ENCODE measurements at regions not wholly inside any gene's neighbourhood (a gene's known extent, or its start where the extent isn't known, plus 50 kb on each side); places are given as distances from the start of the nearest gene placed in this dataset.

- no peak for DNase-seq (ENCODE audit: low read depth)
These were observed 464.7 kb upstream of the KLF4 start for GRCh38 chr9:107954312-107954711.

GRCh38 chr9:107953556-107954125, 464.1 kb upstream of the KLF4 start:
- no peak for DNase-seq (ENCODE audit: low read depth)

GRCh38 chr9:107952773-107953172, 463.2 kb upstream of the KLF4 start:
- peak; percentile 13 for DNase-seq (ENCODE audit: low read depth)

- no peak for DNase-seq (ENCODE audit: low read depth)
These were observed 461.9 kb upstream of the KLF4 start for GRCh38 chr9:107951511-107951910.

- no peak for DNase-seq (ENCODE audit: low read depth)
These were observed 459.5 kb upstream of the KLF4 start for GRCh38 chr9:107949061-107949460.

- peak; percentile 62 for DNase-seq (ENCODE audit: low read depth)
These were observed 459.0 kb upstream of the KLF4 start for GRCh38 chr9:107948601-107949000.

GRCh38 chr9:107948086-107948485, 458.5 kb upstream of the KLF4 start:
- DNase-seq (ENCODE audit: low read depth) = peak; percentile 82

GRCh38 chr9:107946364-107947141, 457.0 kb upstream of the KLF4 start:
- no peak for DNase-seq (ENCODE audit: low read depth)

GRCh38 chr9:107945961-107946360, 456.4 kb upstream of the KLF4 start:
- DNase-seq (ENCODE audit: low read depth) = no peak

- no peak for DNase-seq (ENCODE audit: low read depth)
These were observed 455.9 kb upstream of the KLF4 start for GRCh38 chr9:107945493-107945892.

GRCh38 chr9:107944387-107944786, 454.8 kb upstream of the KLF4 start:
- DNase-seq (ENCODE audit: low read depth) = no peak

- no peak for DNase-seq (ENCODE audit: low read depth)
These were observed 454.3 kb upstream of the KLF4 start for GRCh38 chr9:107943901-107944300.

GRCh38 chr9:107942856-107943255, 453.3 kb upstream of the KLF4 start:
- DNase-seq (ENCODE audit: low read depth) = peak; percentile 36

GRCh38 chr9:107942291-107942690, 452.7 kb upstream of the KLF4 start:
- DNase-seq (ENCODE audit: low read depth) = peak; percentile 53

GRCh38 chr9:107940616-107941595, 451.3 kb upstream of the KLF4 start:
- DNase-seq (ENCODE audit: low read depth) = no peak

- DNase-seq (ENCODE audit: low read depth) = no peak
These were observed 449.3 kb upstream of the KLF4 start for GRCh38 chr9:107938801-107939386.

GRCh38 chr9:107935931-107936330, 446.4 kb upstream of the KLF4 start:
- no peak for DNase-seq (ENCODE audit: low read depth)

- DNase-seq (ENCODE audit: low read depth) = no peak
These were observed 443.9 kb upstream of the KLF4 start for GRCh38 chr9:107933516-107933915.

GRCh38 chr9:107933097-107933496, 443.5 kb upstream of the KLF4 start:
- DNase-seq (ENCODE audit: low read depth) = peak; percentile 13

GRCh38 chr9:107932601-107933000, 443.0 kb upstream of the KLF4 start:
- no peak for DNase-seq (ENCODE audit: low read depth)

GRCh38 chr9:107932046-107932445, 442.5 kb upstream of the KLF4 start:
- no peak for DNase-seq (ENCODE audit: low read depth)

Measured in RPMI7951 (cell line).